H9 (cell line): ENCODE measurements at regions not wholly inside any gene's neighbourhood (a gene's known extent, or its start where the extent isn't known, plus 50 kb on each side); places are given as distances from the start of the nearest gene placed in this dataset.
"Not testable (repeated sequence)": the region's sequence is repeated elsewhere in the genome, so short reads cannot be mapped to it uniquely, and the experiment has no call there.

Experiments
- DNase-seq: peaks from one replicate; pipeline ENCODE4 v3.0.0-alpha.2; 2017
- H2AFZ ChIP-seq: one replicate; pipeline ENCODE4 v1.6.1; 2013; ENCODE audit warnings: mild to moderate bottlenecking, low read length, control low read depth, moderate library complexity
- H2AK5ac ChIP-seq: 2 replicates; pipeline ENCODE4 v1.6.1; 2013; ENCODE audit warnings: low read length, control low read depth, mixed read lengths; ENCODE audit not compliant: insufficient read length
- H2BK120ac ChIP-seq: one replicate; pipeline ENCODE4 v1.6.1; 2013; ENCODE audit warnings: low read depth, mild to moderate bottlenecking, low read length, control low read depth, inconsistent platforms; ENCODE audit not compliant: poor library complexity, severe bottlenecking
- H2BK12ac ChIP-seq: 2 replicates; pipeline ENCODE4 v1.6.1; 2013; ENCODE audit warnings: low read length, control low read depth, mixed read lengths, low read depth; ENCODE audit not compliant: insufficient read length
- H2BK15ac ChIP-seq: 2 replicates; pipeline ENCODE4 v1.6.1; 2013; ENCODE audit warnings: low read depth, low read length, control low read depth
- H2BK20ac ChIP-seq: one replicate; pipeline ENCODE4 v1.6.1; 2013; ENCODE audit warnings: low read depth, mild to moderate bottlenecking, low read length, control low read depth, inconsistent platforms; ENCODE audit not compliant: poor library complexity, severe bottlenecking
- H2BK5ac ChIP-seq: 2 replicates; pipeline ENCODE4 v1.6.1; 2013; ENCODE audit warnings: low read length, control low read depth, mixed read lengths; ENCODE audit not compliant: insufficient read length
- H3K14ac ChIP-seq: 2 replicates; pipeline ENCODE4 v1.6.1; 2013; ENCODE audit warnings: low read length, control low read depth; ENCODE audit not compliant: insufficient read depth
- H3K18ac ChIP-seq: 2 replicates; pipeline ENCODE4 v1.6.1; 2013; ENCODE audit warnings: low read depth, mild to moderate bottlenecking, mixed read lengths, low read length, control low read depth; ENCODE audit not compliant: insufficient read length
- H3K23ac ChIP-seq: 2 replicates; pipeline ENCODE4 v1.6.1; 2013; ENCODE audit warnings: low read length, control low read depth, mixed read lengths, low read depth; ENCODE audit not compliant: insufficient read length
- H3K23me2 ChIP-seq: 2 replicates; pipeline ENCODE4 v1.6.1; 2013; ENCODE audit warnings: low read depth, mild to moderate bottlenecking, mixed read lengths, low read length, control low read depth; ENCODE audit not compliant: insufficient read length, poor library complexity, severe bottlenecking
- H3K27ac ChIP-seq: 2 replicates; pipeline ENCODE4 v1.5.1; 2013; ENCODE audit warnings: low read length, control low read depth, mixed read lengths, low read depth; ENCODE audit not compliant: insufficient read length
- H3K27me3 ChIP-seq: 2 replicates; pipeline ENCODE4 v1.6.1; 2013; ENCODE audit warnings: low read length, control low read depth, inconsistent platforms; ENCODE audit not compliant: insufficient read depth
- H3K4ac ChIP-seq: 2 replicates; pipeline ENCODE4 v1.6.1; 2013; ENCODE audit warnings: low read depth, mild to moderate bottlenecking, control low read depth, inconsistent platforms, low read length, moderate library complexity
- H3K4me1 ChIP-seq: 2 replicates; pipeline ENCODE4 v1.6.1; 2013; ENCODE audit warnings: low read length, control low read depth, inconsistent platforms; ENCODE audit not compliant: insufficient read depth
- H3K4me2 ChIP-seq: 2 replicates; pipeline ENCODE4 v1.6.1; 2013; ENCODE audit warnings: low read length, control low read depth, mixed read lengths; ENCODE audit not compliant: insufficient read length, insufficient read depth
- H3K56ac ChIP-seq: 2 replicates; pipeline ENCODE4 v1.6.1; 2013; ENCODE audit warnings: low read depth, mild to moderate bottlenecking, mixed read lengths, low read length, control low read depth; ENCODE audit not compliant: insufficient read length
- H3K79me1 ChIP-seq: 2 replicates; pipeline ENCODE4 v1.6.1; 2013; ENCODE audit warnings: low read depth, mild to moderate bottlenecking, moderate library complexity, low read length, control low read depth, inconsistent platforms; ENCODE audit not compliant: insufficient read depth, poor library complexity, severe bottlenecking
- H3K79me2 ChIP-seq: 2 replicates; pipeline ENCODE4 v1.6.1; 2013; ENCODE audit warnings: low read length, control low read depth, inconsistent platforms; ENCODE audit not compliant: insufficient read depth
- H3K9ac ChIP-seq: 2 replicates; pipeline ENCODE4 v1.6.1; 2013; ENCODE audit warnings: low read length, control low read depth, mixed read lengths; ENCODE audit not compliant: insufficient read length; ENCODE audit errors: extremely low read depth
- H3K9me3 ChIP-seq: one replicate; pipeline ENCODE4 v1.6.1; 2013; ENCODE audit warnings: low read depth, low read length, inconsistent platforms; ENCODE audit not compliant: control insufficient read depth
- H3T11ph ChIP-seq: one replicate; pipeline ENCODE4 v1.6.1; 2013; ENCODE audit warnings: mild to moderate bottlenecking, low read length, control low read depth, inconsistent platforms
- H4K20me1 ChIP-seq: one replicate; pipeline ENCODE4 v1.6.1; 2013; ENCODE audit not compliant: control insufficient read depth, insufficient read length, insufficient read depth
- H4K5ac ChIP-seq: 2 replicates; pipeline ENCODE4 v1.6.1; 2013; ENCODE audit warnings: low read depth, mild to moderate bottlenecking, mixed read lengths, low read length, control low read depth; ENCODE audit not compliant: insufficient read length
- H4K8ac ChIP-seq: replicated peaks from 2 replicates; pipeline ENCODE4 v1.6.1; 2013; ENCODE audit warnings: low read length, control low read depth, mixed read lengths, low read depth; ENCODE audit not compliant: insufficient read length
- H4K91ac ChIP-seq: 2 replicates; pipeline ENCODE4 v1.6.1; 2013; ENCODE audit warnings: low read depth, mild to moderate bottlenecking, moderate library complexity, mixed read lengths, low read length, control low read depth; ENCODE audit not compliant: insufficient read length
- H3K27ac Mint-ChIP-seq, 3 experiments: 2 replicates in 2 of 3; 3 replicates in 1 of 3; pipeline ENCODE4 v1.8.0; 2020 to 2021; ENCODE audit warnings: mixed read lengths in 3 of 3, mild to moderate bottlenecking in 1 of 3, moderate library complexity in 1 of 3
- H3K27me3 Mint-ChIP-seq: 2 replicates; pipeline ENCODE4 v1.8.0; 2021; ENCODE audit warnings: low read depth, mild to moderate bottlenecking, moderate library complexity, mixed read lengths
- H3K36me3 Mint-ChIP-seq, 3 experiments: 2 replicates in 2 of 3; 3 replicates in 1 of 3; pipeline ENCODE4 v1.8.0; 2020 to 2021; ENCODE audit warnings: low read depth in 3 of 3, mixed read lengths in 3 of 3; ENCODE audit not compliant: insufficient read depth in 1 of 3
- H3K4me1 Mint-ChIP-seq, 2 experiments: 2 replicates each; pipeline ENCODE4 v1.8.0; 2020; ENCODE audit warnings: mixed read lengths in 2 of 2
- H3K4me3 Mint-ChIP-seq, 2 experiments: 2 replicates in 1 of 2; 3 replicates in 1 of 2; pipeline ENCODE4 v1.8.0; 2020 to 2021; ENCODE audit warnings: mild to moderate bottlenecking in 2 of 2, mixed read lengths in 2 of 2, moderate library complexity in 1 of 2
- H3K9me3 Mint-ChIP-seq, 2 experiments: 2 replicates in 1 of 2; 3 replicates in 1 of 2; pipeline ENCODE4 v1.8.0; 2020; ENCODE audit warnings: mild to moderate bottlenecking in 2 of 2, mixed read lengths in 2 of 2, moderate library complexity in 1 of 2
- WGBS: extraction: QIAGEN DNeasy Blood & Tissue Kit; methylation state at CpG from one replicate; pipeline ENCODE4 v1.1.7; 2013; ENCODE audit warnings: missing lambda C conversion rate, low lambda C conversion rate, mixed read lengths; ENCODE audit not compliant: insufficient read length; ENCODE audit errors: extremely low coverage; 5-methylcytosine and 5-hydroxymethylcytosine counted together
- TF ChIP-seq, protein P1 (sequence below): fragments of 200-600 bp; sonication (generic); conservative IDR thresholded peaks from 3 replicates; pipeline ENCODE4 v1.8.0; 2021; ENCODE audit warnings: antibody characterized with exemption, mild to moderate bottlenecking

DNA sequence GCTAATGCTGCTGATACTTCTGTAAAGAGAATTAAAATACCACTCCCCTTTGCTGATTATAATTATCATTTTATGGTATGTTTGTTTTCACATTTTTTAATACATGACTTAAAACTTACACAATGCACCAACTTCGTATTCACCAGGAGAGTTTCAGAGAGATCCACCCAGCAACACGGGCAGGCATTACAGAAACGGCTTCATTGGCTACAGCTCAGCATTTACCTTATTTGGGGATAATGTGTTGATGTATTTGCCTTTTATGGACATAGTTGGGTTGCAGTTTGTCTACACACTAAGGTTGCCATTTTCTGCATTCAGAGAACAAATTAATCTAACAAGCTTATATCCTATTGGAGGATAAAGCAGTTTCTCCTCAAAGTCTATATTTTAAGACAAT, 423.6 kb downstream of the PRDM9 start:
- TF ChIP-seq, protein P1, sequence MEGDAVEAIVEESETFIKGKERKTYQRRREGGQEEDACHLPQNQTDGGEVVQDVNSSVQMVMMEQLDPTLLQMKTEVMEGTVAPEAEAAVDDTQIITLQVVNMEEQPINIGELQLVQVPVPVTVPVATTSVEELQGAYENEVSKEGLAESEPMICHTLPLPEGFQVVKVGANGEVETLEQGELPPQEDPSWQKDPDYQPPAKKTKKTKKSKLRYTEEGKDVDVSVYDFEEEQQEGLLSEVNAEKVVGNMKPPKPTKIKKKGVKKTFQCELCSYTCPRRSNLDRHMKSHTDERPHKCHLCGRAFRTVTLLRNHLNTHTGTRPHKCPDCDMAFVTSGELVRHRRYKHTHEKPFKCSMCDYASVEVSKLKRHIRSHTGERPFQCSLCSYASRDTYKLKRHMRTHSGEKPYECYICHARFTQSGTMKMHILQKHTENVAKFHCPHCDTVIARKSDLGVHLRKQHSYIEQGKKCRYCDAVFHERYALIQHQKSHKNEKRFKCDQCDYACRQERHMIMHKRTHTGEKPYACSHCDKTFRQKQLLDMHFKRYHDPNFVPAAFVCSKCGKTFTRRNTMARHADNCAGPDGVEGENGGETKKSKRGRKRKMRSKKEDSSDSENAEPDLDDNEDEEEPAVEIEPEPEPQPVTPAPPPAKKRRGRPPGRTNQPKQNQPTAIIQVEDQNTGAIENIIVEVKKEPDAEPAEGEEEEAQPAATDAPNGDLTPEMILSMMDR: no peak
- no peak overlapping the region for H3K27ac ChIP-seq
- H3K14ac ChIP-seq: no peak overlapping the region
- H3T11ph ChIP-seq: no peak overlapping the region
- Mint-ChIP-seq H3K27me3 (no peaks in the 10 kb centered on the region), H3K9me3 (peaks cover 8 to 13% of the 10 kb centered on the region in 2 experiments; a peak in 4 of 5 replicates), H3K27ac (no peak overlapping the region), H3K36me3 (peaks cover 2 to 11% (median 6%) of the 10 kb centered on the region in 3 experiments; a peak in 4 of 7 replicates), H3K4me3 (no peak overlapping the region), H3K4me1 (no peaks in the 10 kb centered on the region)
- H3K23ac ChIP-seq: no peak overlapping the region
- H3K18ac ChIP-seq: no peak overlapping the region
- no peaks in the 10 kb centered on the region for H3K79me1 ChIP-seq
- H2BK5ac ChIP-seq: no peak overlapping the region
- no peak overlapping the region for H2AFZ ChIP-seq
- H3K27me3 ChIP-seq: no peaks in the 10 kb centered on the region
- H4K8ac ChIP-seq: no peak overlapping the region
- H4K5ac ChIP-seq: no peak overlapping the region
- H3K79me2 ChIP-seq: no peaks in the 10 kb centered on the region
- no peak overlapping the region for H4K91ac ChIP-seq
- no peaks in the 10 kb centered on the region for H3K4me1 ChIP-seq
- no peak overlapping the region for H2BK12ac ChIP-seq
- no peak overlapping the region for H3K4me2 ChIP-seq
- H2BK15ac ChIP-seq: no peak overlapping the region
- H2AK5ac ChIP-seq: no peak overlapping the region
- no peaks in the 10 kb centered on the region for H3K23me2 ChIP-seq
- no peak overlapping the region for H3K9ac ChIP-seq
- DNase-seq: no peak
- no peaks in the 10 kb centered on the region for H3K9me3 ChIP-seq
- no peaks in the 10 kb centered on the region for H4K20me1 ChIP-seq
- no peak overlapping the region for H3K56ac ChIP-seq
- no CpG with 5 or more reads among the region's 3 CpGs for WGBS
- H3K4ac ChIP-seq: no peak overlapping the region
- H2BK120ac ChIP-seq: no peak overlapping the region
- H2BK20ac ChIP-seq: no peak overlapping the region

DNA sequence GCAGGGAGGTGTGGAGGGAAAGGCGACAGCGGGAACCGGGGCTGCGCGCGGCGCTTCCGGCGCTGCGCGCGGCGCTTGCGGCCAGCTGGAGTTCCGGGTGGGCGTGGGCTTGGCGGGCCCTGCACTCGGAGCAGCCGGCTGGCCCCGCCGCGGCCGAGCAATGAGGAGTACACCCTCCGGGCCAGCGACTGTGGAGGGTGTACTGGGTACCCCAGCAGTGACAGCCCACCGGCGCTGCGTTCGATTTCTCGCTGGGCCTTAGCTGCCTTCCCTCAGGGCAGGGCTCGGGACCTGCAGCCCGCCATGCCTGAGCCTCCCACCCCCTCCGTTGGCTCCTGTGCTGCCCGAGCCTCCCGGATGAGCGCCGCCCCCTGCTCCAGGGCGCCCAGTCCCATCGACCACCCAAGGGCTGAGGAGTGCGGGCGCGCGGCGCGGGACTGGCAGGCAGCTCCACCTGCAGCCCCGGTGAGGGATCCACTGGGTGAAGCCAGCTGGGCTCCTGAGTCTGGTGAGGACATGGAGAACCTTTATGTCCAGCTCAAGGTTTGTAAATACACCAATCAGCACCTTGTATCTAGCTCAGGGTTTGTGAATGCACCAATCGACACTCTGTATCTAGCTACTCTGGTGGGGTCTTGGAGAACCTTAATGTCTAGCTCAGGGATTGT, 444.0 kb downstream of the PRDM9 start:
- not testable (repeated sequence) for H3K27me3 ChIP-seq, H3K23ac ChIP-seq, H2AK5ac ChIP-seq, H3K14ac ChIP-seq, H3K79me2 ChIP-seq, H3K36me3 Mint-ChIP-seq, H3K9me3 ChIP-seq, H2BK120ac ChIP-seq, H4K20me1 ChIP-seq, H3K4ac ChIP-seq, H2BK15ac ChIP-seq, H2AFZ ChIP-seq, H3K4me2 ChIP-seq, H3K23me2 ChIP-seq, DNase-seq, H3K27me3 Mint-ChIP-seq, H3K56ac ChIP-seq, H3K79me1 ChIP-seq, H4K91ac ChIP-seq, H3K18ac ChIP-seq, H3K27ac ChIP-seq, H2BK20ac ChIP-seq, H3T11ph ChIP-seq, H4K5ac ChIP-seq, H2BK12ac ChIP-seq, H3K4me3 Mint-ChIP-seq, H4K8ac ChIP-seq, H3K27ac Mint-ChIP-seq, H3K4me1 ChIP-seq, H2BK5ac ChIP-seq, H3K4me1 Mint-ChIP-seq, H3K9ac ChIP-seq
- no CpG with 5 or more reads among the region's 47 CpGs for WGBS
- peaks cover 8 to 20% of the 10 kb centered on the region in 2 experiments; a peak in 4 of 5 replicates for H3K9me3 Mint-ChIP-seq
